Heart left ventricle (tissue), 13 donors: ENCODE measurements at regions not wholly inside any gene's neighbourhood (a gene's known extent, or its start where the extent isn't known, plus 50 kb on each side); places are given as distances from the start of the nearest gene placed in this dataset.

ENCODE experiments used
- POLR2A ChIP-seq, 2 donors: fragments of 450-650 bp; IDR thresholded peaks; one replicate each; pipeline ENCODE4 v1.6.1; 2017; ENCODE audit warnings: antibody characterized with exemption in 2 of 2, mild to moderate bottlenecking in 2 of 2, moderate library complexity in 2 of 2
- TF ChIP-seq, protein P1 (sequence below), 12 donors: fragments of 200-600 bp; sonication (generic) in 4 of 12; IDR thresholded peaks; one replicate each; pipeline versions ENCODE4 v1.5.0 to v1.8.0; 2018 to 2022; ENCODE audit warnings: antibody characterized with exemption in 12 of 12, mild to moderate bottlenecking in 5 of 12
- donor health status: ischemic (EF 13 %, LVEDD 7.1; RV severe dilation, severe dysfunction).
- donor health status: DM: no; HTN: yes; CAD: no.
- donor health status: DM: no; HTN: no; CAD: no.
- donor health status: ischemic (EF 25% LVEDD 6.9; RV normal size, moderate dysfunction).
- donor health status: ischemic (EF 25% LVEDD 5.7; RV mildly dilated, moderate dysfunction).
- donor health status: ischemic (EF 35%, LVEDD 5.7; RV mildly dilated, moderate dysfunction).
- donor health status: nonischemic (EF 11% LVEDD 7.7; RV severe dilation, severe dysfunction).
- donor health status: DM: yes; HTN: yes; CAD: no.
- donor health status: PGD.
- donor health status: ischemic (EF 29% LVEDD 5.4; RV normal size, mild dysfunction).
- donor health status: nonischemic (EF 23%, LVEDD 6.1; RV moderate dilation, normal function).

- TF ChIP-seq, protein P1, sequence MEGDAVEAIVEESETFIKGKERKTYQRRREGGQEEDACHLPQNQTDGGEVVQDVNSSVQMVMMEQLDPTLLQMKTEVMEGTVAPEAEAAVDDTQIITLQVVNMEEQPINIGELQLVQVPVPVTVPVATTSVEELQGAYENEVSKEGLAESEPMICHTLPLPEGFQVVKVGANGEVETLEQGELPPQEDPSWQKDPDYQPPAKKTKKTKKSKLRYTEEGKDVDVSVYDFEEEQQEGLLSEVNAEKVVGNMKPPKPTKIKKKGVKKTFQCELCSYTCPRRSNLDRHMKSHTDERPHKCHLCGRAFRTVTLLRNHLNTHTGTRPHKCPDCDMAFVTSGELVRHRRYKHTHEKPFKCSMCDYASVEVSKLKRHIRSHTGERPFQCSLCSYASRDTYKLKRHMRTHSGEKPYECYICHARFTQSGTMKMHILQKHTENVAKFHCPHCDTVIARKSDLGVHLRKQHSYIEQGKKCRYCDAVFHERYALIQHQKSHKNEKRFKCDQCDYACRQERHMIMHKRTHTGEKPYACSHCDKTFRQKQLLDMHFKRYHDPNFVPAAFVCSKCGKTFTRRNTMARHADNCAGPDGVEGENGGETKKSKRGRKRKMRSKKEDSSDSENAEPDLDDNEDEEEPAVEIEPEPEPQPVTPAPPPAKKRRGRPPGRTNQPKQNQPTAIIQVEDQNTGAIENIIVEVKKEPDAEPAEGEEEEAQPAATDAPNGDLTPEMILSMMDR (IDR thresholded peaks at IDR 0.05) = no peak
- TF ChIP-seq POLR2A (IDR thresholded peaks at IDR 0.05) = no peak
Measured at GRCh38 chr17:62906881-62907280, 59.2 kb upstream of the TANC2 start.
